ENCODE measurements at regions not wholly inside any gene's neighbourhood (a gene's known extent, or its start where the extent isn't known, plus 50 kb on each side); places are given as distances from the start of the nearest gene placed in this dataset.

DNA sequence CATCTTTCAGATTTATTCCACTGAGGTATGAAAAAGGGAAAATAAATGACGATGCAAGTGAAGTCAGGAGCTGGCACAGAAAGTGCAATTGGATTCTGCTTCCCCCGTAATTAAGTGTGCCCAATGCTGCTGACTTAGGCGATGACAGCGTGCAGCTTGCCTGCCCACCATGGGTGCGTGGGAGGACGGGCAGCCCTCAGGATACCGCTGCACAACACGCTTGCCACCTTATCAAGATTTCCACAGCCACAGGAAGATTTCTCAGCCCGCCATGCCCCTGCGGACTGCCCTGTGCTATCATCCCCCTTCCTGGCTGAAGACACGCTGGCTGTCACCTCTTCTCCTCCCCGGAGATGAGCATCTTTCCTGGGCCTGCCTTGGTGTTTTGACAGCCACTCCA lies 103.3 kb upstream of the BACH2 start:
- ChIA-PET CTCF (no interaction called here), POLR2A (no interaction called here)
- Histone ChIP-seq H3K4me1 (no peaks in the 10 kb centered on the region), H3K27me3 (replicated peaks; ENCODE audit: control insufficient read depth, insufficient read depth, low read length) (no peaks in the 10 kb centered on the region), H3K36me3 (ENCODE audit: control insufficient read depth, insufficient read depth, low read length) (no peaks in the 10 kb centered on the region), H3K9me3 (no peaks in the 10 kb centered on the region), H3K4me3 (ENCODE audit: low read depth, low read length) (no peak overlapping the region)
- no peak for DNase-seq
- Mint-ChIP-seq H3K27me3 (ENCODE audit: insufficient read depth, unreplicated experiment) (peaks cover 14% of the 10 kb centered on the region), H3K4me3 (ENCODE audit: unreplicated experiment) (no peak overlapping the region), H3K36me3 (ENCODE audit: insufficient read depth, unreplicated experiment) (no peaks in the 10 kb centered on the region), H3K4me1 (ENCODE audit: low read depth, unreplicated experiment) (no peaks in the 10 kb centered on the region), H3K9me3 (ENCODE audit: unreplicated experiment) (no peaks in the 10 kb centered on the region), H3K27ac (ENCODE audit: unreplicated experiment) (no peak overlapping the region)
- intact Hi-C loops (cut with micrococcal nuclease; ENCODE audit: unreplicated experiment): no loop called here
- no TSS peak for BruUV-seq (replicated peaks)
- TF ChIP-seq, protein P1, sequence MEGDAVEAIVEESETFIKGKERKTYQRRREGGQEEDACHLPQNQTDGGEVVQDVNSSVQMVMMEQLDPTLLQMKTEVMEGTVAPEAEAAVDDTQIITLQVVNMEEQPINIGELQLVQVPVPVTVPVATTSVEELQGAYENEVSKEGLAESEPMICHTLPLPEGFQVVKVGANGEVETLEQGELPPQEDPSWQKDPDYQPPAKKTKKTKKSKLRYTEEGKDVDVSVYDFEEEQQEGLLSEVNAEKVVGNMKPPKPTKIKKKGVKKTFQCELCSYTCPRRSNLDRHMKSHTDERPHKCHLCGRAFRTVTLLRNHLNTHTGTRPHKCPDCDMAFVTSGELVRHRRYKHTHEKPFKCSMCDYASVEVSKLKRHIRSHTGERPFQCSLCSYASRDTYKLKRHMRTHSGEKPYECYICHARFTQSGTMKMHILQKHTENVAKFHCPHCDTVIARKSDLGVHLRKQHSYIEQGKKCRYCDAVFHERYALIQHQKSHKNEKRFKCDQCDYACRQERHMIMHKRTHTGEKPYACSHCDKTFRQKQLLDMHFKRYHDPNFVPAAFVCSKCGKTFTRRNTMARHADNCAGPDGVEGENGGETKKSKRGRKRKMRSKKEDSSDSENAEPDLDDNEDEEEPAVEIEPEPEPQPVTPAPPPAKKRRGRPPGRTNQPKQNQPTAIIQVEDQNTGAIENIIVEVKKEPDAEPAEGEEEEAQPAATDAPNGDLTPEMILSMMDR (IDR thresholded peaks at IDR 0.05; ENCODE audit: insufficient read depth in 1 of 2, low read depth in 1 of 2, low read length in 1 of 2, severe bottlenecking in 1 of 2, unreplicated experiment in 1 of 2): no peak

DNA sequence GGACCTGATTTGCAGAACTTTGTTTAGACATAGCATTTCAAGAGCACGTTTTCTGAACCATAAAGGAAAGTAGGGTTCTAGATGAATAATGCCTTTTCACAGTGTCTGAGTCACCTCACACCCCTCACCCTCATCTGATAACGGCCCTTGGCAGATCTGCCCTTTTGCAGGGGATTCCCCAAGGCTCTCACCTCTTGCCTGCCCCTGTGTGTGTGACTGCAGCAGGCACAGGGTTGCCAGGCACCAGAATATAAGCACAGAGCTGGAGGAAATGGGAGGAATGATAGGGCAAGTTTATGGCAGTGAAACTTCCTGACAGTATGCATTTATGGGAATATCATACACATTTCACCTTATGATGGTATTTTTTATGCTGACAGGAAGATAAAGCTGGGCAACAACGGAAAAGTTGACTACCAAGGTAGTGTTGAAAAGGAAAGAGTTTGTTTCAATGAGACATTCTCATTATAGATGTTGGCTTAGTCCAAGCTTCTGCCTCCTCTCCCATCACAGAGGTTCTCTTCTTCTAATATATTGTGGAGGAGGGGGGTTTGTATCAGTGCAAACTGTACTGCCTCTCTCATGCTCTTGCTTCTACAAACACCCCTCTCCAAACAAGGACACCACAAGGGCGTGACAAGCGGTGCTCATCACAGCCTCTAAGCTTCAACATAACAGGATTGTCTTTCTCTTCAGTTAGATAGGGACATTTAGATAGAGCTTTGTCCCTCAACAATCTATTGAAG lies 101.5 kb upstream of the BACH2 start:
- H3K4me1 ChIP-seq: no peaks in the 10 kb centered on the region
- H3K27ac Mint-ChIP-seq (ENCODE audit: unreplicated experiment): no peak overlapping the region
- no peaks in the 10 kb centered on the region for H3K36me3 ChIP-seq (ENCODE audit: control insufficient read depth, insufficient read depth, low read length)
- H3K36me3 Mint-ChIP-seq (ENCODE audit: insufficient read depth, unreplicated experiment): no peaks in the 10 kb centered on the region
- CTCF ChIA-PET: no interaction called here
- POLR2A ChIA-PET: no interaction called here
- H3K4me3 ChIP-seq (ENCODE audit: low read depth, low read length): no peak overlapping the region
- H3K9me3 ChIP-seq: no peaks in the 10 kb centered on the region
- TF ChIP-seq, protein P1 (IDR thresholded peaks at IDR 0.05; ENCODE audit: insufficient read depth in 1 of 2, low read depth in 1 of 2, low read length in 1 of 2, severe bottlenecking in 1 of 2, unreplicated experiment in 1 of 2): no peak
- intact Hi-C loops (cut with micrococcal nuclease; ENCODE audit: unreplicated experiment): no loop called here
- no peaks in the 10 kb centered on the region for H3K27me3 ChIP-seq (replicated peaks; ENCODE audit: control insufficient read depth, insufficient read depth, low read length)
- H3K27me3 Mint-ChIP-seq (ENCODE audit: insufficient read depth, unreplicated experiment): peaks cover 14% of the 10 kb centered on the region
- no peaks in the 10 kb centered on the region for H3K9me3 Mint-ChIP-seq (ENCODE audit: unreplicated experiment)
- H3K4me3 Mint-ChIP-seq (ENCODE audit: unreplicated experiment): no peak overlapping the region
- no peak for DNase-seq
- H3K4me1 Mint-ChIP-seq (ENCODE audit: low read depth, unreplicated experiment): no peaks in the 10 kb centered on the region
- no TSS peak for BruUV-seq (replicated peaks)

DNA sequence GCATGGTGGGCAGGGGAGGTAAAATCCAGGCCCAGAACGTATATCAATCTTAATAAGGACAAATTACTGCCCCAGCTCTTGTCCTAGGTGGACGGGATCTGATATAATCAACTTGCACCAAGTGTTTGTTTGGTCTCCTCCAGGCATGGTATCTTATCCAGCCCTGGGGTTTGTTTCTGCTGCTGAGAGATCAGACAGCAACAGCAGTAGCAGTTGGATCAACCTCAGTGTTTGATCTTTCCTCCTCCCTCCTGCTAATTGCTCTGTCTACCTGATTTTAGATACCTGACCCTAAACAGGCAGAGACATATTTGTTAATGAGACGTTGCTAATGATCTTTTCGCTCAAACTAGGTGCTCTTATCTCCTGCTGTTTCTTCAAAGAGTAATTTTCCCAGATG lies 100.4 kb upstream of the BACH2 start:
- no peak for DNase-seq
- Mint-ChIP-seq H3K27ac (ENCODE audit: unreplicated experiment) (no peak overlapping the region), H3K9me3 (ENCODE audit: unreplicated experiment) (no peaks in the 10 kb centered on the region), H3K36me3 (ENCODE audit: insufficient read depth, unreplicated experiment) (no peaks in the 10 kb centered on the region), H3K4me1 (ENCODE audit: low read depth, unreplicated experiment) (no peaks in the 10 kb centered on the region), H3K27me3 (ENCODE audit: insufficient read depth, unreplicated experiment) (peaks cover 11% of the 10 kb centered on the region), H3K4me3 (ENCODE audit: unreplicated experiment) (no peak overlapping the region)
- ChIA-PET POLR2A (no interaction called here), CTCF (no interaction called here)
- no peaks in the 10 kb centered on the region for H3K4me1 ChIP-seq
- H3K9me3 ChIP-seq: no peaks in the 10 kb centered on the region
- no peaks in the 10 kb centered on the region for H3K36me3 ChIP-seq (ENCODE audit: control insufficient read depth, insufficient read depth, low read length)
- no TSS peak for BruUV-seq (replicated peaks)
- no peaks in the 10 kb centered on the region for H3K27me3 ChIP-seq (replicated peaks; ENCODE audit: control insufficient read depth, insufficient read depth, low read length)
- no peak overlapping the region for H3K4me3 ChIP-seq (ENCODE audit: low read depth, low read length)
- TF ChIP-seq, protein P1 (IDR thresholded peaks at IDR 0.05; ENCODE audit: insufficient read depth in 1 of 2, low read depth in 1 of 2, low read length in 1 of 2, severe bottlenecking in 1 of 2, unreplicated experiment in 1 of 2): no peak
- intact Hi-C loops (cut with micrococcal nuclease; ENCODE audit: unreplicated experiment): no loop called here

Data from Caco-2 (cell line).